Trophoblast cell (in vitro differentiated cells and primary cell): ENCODE measurements at regions not wholly inside any gene's neighbourhood (a gene's known extent, or its start where the extent isn't known, plus 50 kb on each side); places are given as distances from the start of the nearest gene placed in this dataset.

Experiments
- DNase-seq, 2 donors: peaks; one replicate each; pipeline ENCODE4 v3.0.0-alpha.2; 2016
- H2AFZ ChIP-seq: 2 replicates; pipeline ENCODE4 v1.6.1; 2013; ENCODE audit warnings: low read length, moderate library complexity, mild to moderate bottlenecking; ENCODE audit not compliant: insufficient read depth, poor library complexity
- H2AK5ac ChIP-seq: 2 replicates; pipeline ENCODE4 v1.6.1; 2013; ENCODE audit warnings: mild to moderate bottlenecking, low read length
- H2BK120ac ChIP-seq: 2 replicates; pipeline ENCODE4 v1.6.1; 2013; ENCODE audit warnings: low read length, mild to moderate bottlenecking, moderate library complexity; ENCODE audit not compliant: insufficient read depth, poor library complexity
- H2BK12ac ChIP-seq: 2 replicates; pipeline ENCODE4 v1.6.1; 2013; ENCODE audit warnings: mild to moderate bottlenecking, low read length, moderate library complexity
- H2BK5ac ChIP-seq: 2 replicates; pipeline ENCODE4 v1.6.1; 2013; ENCODE audit warnings: low read length, low read depth, moderate library complexity, mild to moderate bottlenecking; ENCODE audit not compliant: poor library complexity
- H3K14ac ChIP-seq: 2 replicates; pipeline ENCODE4 v1.6.1; 2013; ENCODE audit warnings: mild to moderate bottlenecking, low read length
- H3K18ac ChIP-seq: 2 replicates; pipeline ENCODE4 v1.6.1; 2013; ENCODE audit warnings: mild to moderate bottlenecking, low read length
- H3K23ac ChIP-seq: 2 replicates; pipeline ENCODE4 v1.6.1; 2013; ENCODE audit warnings: low read length
- H3K27ac ChIP-seq: 2 replicates; pipeline ENCODE4 v1.5.1; 2013; ENCODE audit warnings: low read depth, mild to moderate bottlenecking, inconsistent platforms, low read length, moderate library complexity
- H3K27me3 ChIP-seq: 2 replicates; pipeline ENCODE4 v1.6.1; 2013; ENCODE audit warnings: inconsistent platforms, mild to moderate bottlenecking, low read length, moderate library complexity; ENCODE audit not compliant: insufficient read depth
- H3K36me3 ChIP-seq, 2 experiments: 1 replicate in 1 of 2; 2 replicates in 1 of 2; pipeline ENCODE4 v1.6.1; 2013; ENCODE audit warnings: low read length in 2 of 2, mild to moderate bottlenecking in 2 of 2, moderate library complexity in 1 of 2; ENCODE audit not compliant: insufficient read depth in 2 of 2, control insufficient read depth in 1 of 2
- H3K4ac ChIP-seq: 2 replicates; pipeline ENCODE4 v1.6.1; 2013; ENCODE audit warnings: low read depth, mild to moderate bottlenecking, low read length, moderate library complexity
- H3K4me1 ChIP-seq, 2 experiments: 1 replicate in 1 of 2; 2 replicates in 1 of 2; pipeline ENCODE4 v1.6.1; 2013; ENCODE audit warnings: low read length in 2 of 2, mild to moderate bottlenecking in 2 of 2, moderate library complexity in 1 of 2; ENCODE audit not compliant: insufficient read depth in 2 of 2, control insufficient read depth in 1 of 2
- H3K4me2 ChIP-seq: 2 replicates; pipeline ENCODE4 v1.6.1; 2013; ENCODE audit warnings: inconsistent platforms, mild to moderate bottlenecking, low read length, moderate library complexity
- H3K4me3 ChIP-seq: 2 replicates; pipeline ENCODE4 v1.5.1; 2013; ENCODE audit warnings: mild to moderate bottlenecking, low read depth, low read length, inconsistent platforms
- H3K79me1 ChIP-seq: one replicate; pipeline ENCODE4 v1.6.1; 2013; ENCODE audit warnings: low read length
- H3K79me2 ChIP-seq: 2 replicates; pipeline ENCODE4 v1.6.1; 2013; ENCODE audit warnings: low read length, mild to moderate bottlenecking; ENCODE audit not compliant: control insufficient read depth, insufficient read depth, poor library complexity
- H3K9ac ChIP-seq: 2 replicates; pipeline ENCODE4 v1.6.1; 2013; ENCODE audit warnings: mild to moderate bottlenecking, low read length
- H3K9me3 ChIP-seq: 2 replicates; pipeline ENCODE4 v1.6.1; 2013; ENCODE audit warnings: low read depth, mild to moderate bottlenecking, control low read depth, inconsistent platforms, low read length; ENCODE audit not compliant: insufficient read depth
- H4K12ac ChIP-seq: 2 replicates; pipeline ENCODE4 v1.6.1; 2013; ENCODE audit warnings: low read depth, mild to moderate bottlenecking, low read length, moderate library complexity
- H4K8ac ChIP-seq: 2 replicates; pipeline ENCODE4 v1.6.1; 2013; ENCODE audit warnings: low read depth, mild to moderate bottlenecking, low read length, moderate library complexity
- H4K91ac ChIP-seq: one replicate; pipeline ENCODE4 v1.6.1; 2013; ENCODE audit warnings: low read depth, mild to moderate bottlenecking, low read length, moderate library complexity
- WGBS: extraction: QIAGEN DNeasy Blood & Tissue Kit; methylation state at CpG from one replicate; pipeline ENCODE4 v1.1.7; 2013; ENCODE audit warnings: missing lambda C conversion rate; ENCODE audit not compliant: insufficient read length, insufficient coverage; ENCODE audit errors: extremely low coverage; 5-methylcytosine and 5-hydroxymethylcytosine counted together

- Histone ChIP-seq H2BK12ac (no peak overlapping the region), H3K18ac (no peak overlapping the region), H3K36me3 (no peaks in the 10 kb centered on the region), H3K9ac (no peak overlapping the region), H4K8ac (no peak overlapping the region), H4K91ac (no peak overlapping the region), H3K4ac (no peak overlapping the region), H2BK5ac (no peak overlapping the region), H3K14ac (no peak overlapping the region), H3K79me1 (no peaks in the 10 kb centered on the region), H3K23ac (no peak overlapping the region), H2AFZ (no peak overlapping the region), H3K27me3 (no peaks in the 10 kb centered on the region), H4K12ac (no peak overlapping the region), H3K79me2 (no peaks in the 10 kb centered on the region), H3K27ac (no peak overlapping the region), H2AK5ac (no peak overlapping the region), H3K4me3 (no peak overlapping the region), H3K4me1 (no peaks in the 10 kb centered on the region), H3K9me3 (no peaks in the 10 kb centered on the region), H2BK120ac (no peak overlapping the region), H3K4me2 (no peak overlapping the region)
- DNase-seq = no peak
- WGBS = no CpG with 5 or more reads among the region's 1 CpG
Measured at GRCh38 chr1:108064255-108064654, 99.3 kb upstream of the VAV3 start.

DNA sequence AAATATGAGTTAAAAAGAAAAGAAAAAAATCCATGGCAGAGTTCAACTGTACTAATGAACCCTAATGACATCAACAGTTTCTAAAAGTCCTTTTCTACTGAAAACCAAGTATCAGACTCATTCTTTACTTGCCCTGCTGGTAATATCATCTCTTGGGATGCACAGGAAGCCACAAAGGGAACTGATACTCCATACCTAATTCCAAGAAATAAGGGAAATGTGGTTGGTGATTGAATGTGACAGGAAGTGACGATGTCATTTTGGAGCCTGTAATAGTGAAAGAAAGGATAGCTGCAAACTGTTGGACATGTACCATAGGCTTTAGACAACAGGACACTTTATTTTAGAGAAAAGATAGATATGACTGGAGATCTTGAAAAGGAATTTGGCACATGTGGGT is 98.7 kb upstream of the VAV3 start:
- H3K4me1 ChIP-seq = no peaks in the 10 kb centered on the region
- H4K8ac ChIP-seq = no peak overlapping the region
- no peak overlapping the region for H3K23ac ChIP-seq
- no peaks in the 10 kb centered on the region for H3K79me1 ChIP-seq
- H2BK120ac ChIP-seq = no peak overlapping the region
- no peak overlapping the region for H4K91ac ChIP-seq
- H3K4me3 ChIP-seq = no peak overlapping the region
- H3K18ac ChIP-seq = no peak overlapping the region
- no peak overlapping the region for H4K12ac ChIP-seq
- H3K4me2 ChIP-seq = no peak overlapping the region
- H3K27me3 ChIP-seq = no peaks in the 10 kb centered on the region
- WGBS = no CpG with 5 or more reads among the region's 1 CpG
- H3K27ac ChIP-seq = no peak overlapping the region
- no peak for DNase-seq
- H3K9me3 ChIP-seq = no peaks in the 10 kb centered on the region
- no peak overlapping the region for H3K14ac ChIP-seq
- H2BK12ac ChIP-seq = no peak overlapping the region
- no peak overlapping the region for H2BK5ac ChIP-seq
- H3K4ac ChIP-seq = no peak overlapping the region
- no peak overlapping the region for H3K9ac ChIP-seq
- H2AFZ ChIP-seq = no peak overlapping the region
- H2AK5ac ChIP-seq = no peak overlapping the region
- no peaks in the 10 kb centered on the region for H3K36me3 ChIP-seq
- H3K79me2 ChIP-seq = no peaks in the 10 kb centered on the region

DNA sequence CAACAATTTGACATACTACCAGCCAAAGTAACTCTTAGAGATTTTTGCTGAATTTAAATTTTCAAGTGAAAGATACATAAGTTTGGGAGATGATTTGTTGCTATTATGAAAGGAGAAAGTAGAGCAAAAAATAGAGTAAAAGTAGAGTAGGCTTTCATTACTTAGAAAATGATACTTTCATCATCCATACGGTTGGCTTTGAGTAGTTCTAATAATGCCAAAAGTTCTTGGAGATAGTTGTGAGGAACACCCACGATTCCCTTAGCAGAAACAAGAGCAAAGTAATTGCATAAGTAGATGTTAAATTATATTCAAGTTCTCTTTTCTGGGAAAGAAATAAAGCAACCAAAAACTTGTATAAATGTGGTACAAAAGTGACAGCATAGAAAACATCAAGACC is 95.0 kb upstream of the VAV3 start:
- no peak for DNase-seq
- no peak overlapping the region for H3K4me3 ChIP-seq
- no peak overlapping the region for H3K18ac ChIP-seq
- no peak overlapping the region for H3K27ac ChIP-seq
- no peak overlapping the region for H2AFZ ChIP-seq
- no peaks in the 10 kb centered on the region for H3K9me3 ChIP-seq
- no peaks in the 10 kb centered on the region for H3K79me2 ChIP-seq
- H3K4me2 ChIP-seq = no peak overlapping the region
- no peak overlapping the region for H3K14ac ChIP-seq
- no peak overlapping the region for H2BK12ac ChIP-seq
- H2BK5ac ChIP-seq = no peak overlapping the region
- no CpG with 5 or more reads among the region's 2 CpGs for WGBS
- no peak overlapping the region for H4K12ac ChIP-seq
- H4K8ac ChIP-seq = no peak overlapping the region
- H3K27me3 ChIP-seq = no peaks in the 10 kb centered on the region
- no peak overlapping the region for H2BK120ac ChIP-seq
- H2AK5ac ChIP-seq = no peak overlapping the region
- H3K9ac ChIP-seq = no peak overlapping the region
- H3K23ac ChIP-seq = no peak overlapping the region
- no peaks in the 10 kb centered on the region for H3K36me3 ChIP-seq
- H3K4ac ChIP-seq = no peak overlapping the region
- no peaks in the 10 kb centered on the region for H3K79me1 ChIP-seq
- peaks cover 0 to 4% of the 10 kb centered on the region in 2 experiments for H3K4me1 ChIP-seq
- H4K91ac ChIP-seq = no peak overlapping the region

GRCh38 chr1:108057541-108057940 is 92.6 kb upstream of the VAV3 start:
- DNase-seq = no peak
- H3K36me3 ChIP-seq = no peaks in the 10 kb centered on the region
- H3K14ac ChIP-seq = no peak overlapping the region
- no peak overlapping the region for H4K8ac ChIP-seq
- H2AFZ ChIP-seq = no peak overlapping the region
- no CpG with 5 or more reads among the region's 3 CpGs for WGBS
- H3K79me1 ChIP-seq = no peaks in the 10 kb centered on the region
- no peak overlapping the region for H3K27ac ChIP-seq
- H2AK5ac ChIP-seq = no peak overlapping the region
- no peak overlapping the region for H2BK5ac ChIP-seq
- H3K4me3 ChIP-seq = no peak overlapping the region
- no peak overlapping the region for H4K12ac ChIP-seq
- no peak overlapping the region for H3K18ac ChIP-seq
- H3K4ac ChIP-seq = no peak overlapping the region
- H3K9me3 ChIP-seq = no peaks in the 10 kb centered on the region
- H3K4me2 ChIP-seq = no peak overlapping the region
- no peak overlapping the region for H4K91ac ChIP-seq
- H2BK12ac ChIP-seq = no peak overlapping the region
- H3K79me2 ChIP-seq = no peaks in the 10 kb centered on the region
- no peak overlapping the region for H3K23ac ChIP-seq
- peaks cover 0 to 4% of the 10 kb centered on the region in 2 experiments for H3K4me1 ChIP-seq
- no peaks in the 10 kb centered on the region for H3K27me3 ChIP-seq
- no peak overlapping the region for H3K9ac ChIP-seq
- no peak overlapping the region for H2BK120ac ChIP-seq
